ENCODE measurements at regions not wholly inside any gene's neighbourhood (a gene's known extent, or its start where the extent isn't known, plus 50 kb on each side); places are given as distances from the start of the nearest gene placed in this dataset.

DNA sequence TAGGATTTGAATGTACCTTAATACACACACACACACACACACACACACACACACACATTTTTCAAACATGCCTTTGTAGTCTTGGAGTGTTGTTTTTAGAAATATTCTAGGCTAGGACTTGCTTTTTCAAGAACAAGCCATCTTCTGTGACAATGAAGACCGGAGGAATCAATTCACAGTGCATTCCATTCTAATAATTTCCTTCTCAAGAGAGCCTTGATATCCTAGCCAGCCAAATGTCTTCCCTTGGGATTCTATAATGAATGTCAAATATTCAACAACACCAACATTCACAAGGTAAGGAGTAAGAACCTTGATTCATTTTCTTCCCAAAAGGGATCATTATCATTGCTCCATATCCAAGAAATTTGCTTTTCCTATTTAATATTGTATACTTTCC is 180.3 kb downstream of the SLITRK1 start:
- Histone ChIP-seq H4K20me1 (ENCODE audit: insufficient read depth) (no peaks in the 10 kb centered on the region), H3K27me3 (ENCODE audit: insufficient read depth, low read depth, low read length) (no peaks in the 10 kb centered on the region), H3K4me2 (ENCODE audit: low read length) (peak overlapping the region; percentile 27), H3K4me3 (ENCODE audit: low read length) (no peak overlapping the region), H3K27ac (ENCODE audit: low read length) (no peak overlapping the region), H3K36me3 (ENCODE audit: insufficient read depth, low read length) (no peaks in the 10 kb centered on the region), H3F3A (ENCODE audit: insufficient read depth, low read length, poor library complexity, severe bottlenecking) (no peaks in the 10 kb centered on the region), H3K79me2 (replicated peaks; ENCODE audit: insufficient read depth, low read length) (no peaks in the 10 kb centered on the region), H3K9ac (ENCODE audit: low read length) (no peak overlapping the region), H3K9me3 (ENCODE audit: low read length) (no peaks in the 10 kb centered on the region), H2AFZ (ENCODE audit: low read depth, low read length) (no peak overlapping the region), H3K9me2 (ENCODE audit: insufficient read depth, low read length) (no peaks in the 10 kb centered on the region)
- TF ChIP-seq EZH2 (IDR thresholded peaks at IDR 0.05; ENCODE audit: borderline replicate concordance, insufficient read depth, low read length, poor library complexity, severe bottlenecking) (no peak), EP300 (conservative IDR thresholded peaks at IDR 0.05; ENCODE audit: poor library complexity, severe bottlenecking) (no peak), POLR2AphosphoS5 (IDR thresholded peaks at IDR 0.05) (no peak), MXI1 (conservative IDR thresholded peaks at IDR 0.05; ENCODE audit: poor library complexity, severe bottlenecking) (no peak), TAF1 (IDR thresholded peaks at IDR 0.05; ENCODE audit: low read depth) (no peak), RAD21 (conservative IDR thresholded peaks at IDR 0.05) (no peak), CTCF (IDR thresholded peaks at IDR 0.05; ENCODE audit: poor library complexity, severe bottlenecking) (no peak), SMC3 (conservative IDR thresholded peaks at IDR 0.05; ENCODE audit: poor library complexity) (no peak)
- TF ChIP-seq, protein P1, sequence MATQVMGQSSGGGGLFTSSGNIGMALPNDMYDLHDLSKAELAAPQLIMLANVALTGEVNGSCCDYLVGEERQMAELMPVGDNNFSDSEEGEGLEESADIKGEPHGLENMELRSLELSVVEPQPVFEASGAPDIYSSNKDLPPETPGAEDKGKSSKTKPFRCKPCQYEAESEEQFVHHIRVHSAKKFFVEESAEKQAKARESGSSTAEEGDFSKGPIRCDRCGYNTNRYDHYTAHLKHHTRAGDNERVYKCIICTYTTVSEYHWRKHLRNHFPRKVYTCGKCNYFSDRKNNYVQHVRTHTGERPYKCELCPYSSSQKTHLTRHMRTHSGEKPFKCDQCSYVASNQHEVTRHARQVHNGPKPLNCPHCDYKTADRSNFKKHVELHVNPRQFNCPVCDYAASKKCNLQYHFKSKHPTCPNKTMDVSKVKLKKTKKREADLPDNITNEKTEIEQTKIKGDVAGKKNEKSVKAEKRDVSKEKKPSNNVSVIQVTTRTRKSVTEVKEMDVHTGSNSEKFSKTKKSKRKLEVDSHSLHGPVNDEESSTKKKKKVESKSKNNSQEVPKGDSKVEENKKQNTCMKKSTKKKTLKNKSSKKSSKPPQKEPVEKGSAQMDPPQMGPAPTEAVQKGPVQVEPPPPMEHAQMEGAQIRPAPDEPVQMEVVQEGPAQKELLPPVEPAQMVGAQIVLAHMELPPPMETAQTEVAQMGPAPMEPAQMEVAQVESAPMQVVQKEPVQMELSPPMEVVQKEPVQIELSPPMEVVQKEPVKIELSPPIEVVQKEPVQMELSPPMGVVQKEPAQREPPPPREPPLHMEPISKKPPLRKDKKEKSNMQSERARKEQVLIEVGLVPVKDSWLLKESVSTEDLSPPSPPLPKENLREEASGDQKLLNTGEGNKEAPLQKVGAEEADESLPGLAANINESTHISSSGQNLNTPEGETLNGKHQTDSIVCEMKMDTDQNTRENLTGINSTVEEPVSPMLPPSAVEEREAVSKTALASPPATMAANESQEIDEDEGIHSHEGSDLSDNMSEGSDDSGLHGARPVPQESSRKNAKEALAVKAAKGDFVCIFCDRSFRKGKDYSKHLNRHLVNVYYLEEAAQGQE (IDR thresholded peaks at IDR 0.05; ENCODE audit: borderline replicate concordance) = no peak

- H3K4me3 ChIP-seq (ENCODE audit: low read length) = no peak overlapping the region
- H3F3A ChIP-seq (ENCODE audit: insufficient read depth, low read length, poor library complexity, severe bottlenecking) = no peaks in the 10 kb centered on the region
- H3K27ac ChIP-seq (ENCODE audit: low read length) = no peak overlapping the region
- no peak overlapping the region for H2AFZ ChIP-seq (ENCODE audit: low read depth, low read length)
- no peaks in the 10 kb centered on the region for H3K79me2 ChIP-seq (replicated peaks; ENCODE audit: insufficient read depth, low read length)
- H3K27me3 ChIP-seq (ENCODE audit: insufficient read depth, low read depth, low read length) = no peaks in the 10 kb centered on the region
- H3K36me3 ChIP-seq (ENCODE audit: insufficient read depth, low read length) = no peaks in the 10 kb centered on the region
- no peaks in the 10 kb centered on the region for H4K20me1 ChIP-seq (ENCODE audit: insufficient read depth)
- TF ChIP-seq POLR2AphosphoS5 (IDR thresholded peaks at IDR 0.05) (no peak), CTCF (IDR thresholded peaks at IDR 0.05; ENCODE audit: poor library complexity, severe bottlenecking) (no peak), MXI1 (conservative IDR thresholded peaks at IDR 0.05; ENCODE audit: poor library complexity, severe bottlenecking) (no peak), RAD21 (conservative IDR thresholded peaks at IDR 0.05) (no peak), SMC3 (conservative IDR thresholded peaks at IDR 0.05; ENCODE audit: poor library complexity) (no peak), EZH2 (IDR thresholded peaks at IDR 0.05; ENCODE audit: borderline replicate concordance, insufficient read depth, low read length, poor library complexity, severe bottlenecking) (no peak), TAF1 (IDR thresholded peaks at IDR 0.05; ENCODE audit: low read depth) (no peak), EP300 (conservative IDR thresholded peaks at IDR 0.05; ENCODE audit: poor library complexity, severe bottlenecking) (no peak)
- TF ChIP-seq, protein P1 (IDR thresholded peaks at IDR 0.05; ENCODE audit: borderline replicate concordance) = no peak
- H3K9me2 ChIP-seq (ENCODE audit: insufficient read depth, low read length) = no peaks in the 10 kb centered on the region
- no peak overlapping the region for H3K9ac ChIP-seq (ENCODE audit: low read length)
- no peak overlapping the region for H3K4me2 ChIP-seq (ENCODE audit: low read length)
- no peaks in the 10 kb centered on the region for H3K9me3 ChIP-seq (ENCODE audit: low read length)
Observed at GRCh38 chr13:83692800-83693199, 189.5 kb downstream of the SLITRK1 start.
